Right kidney (tissue), 1 donor: ENCODE measurements at regions not wholly inside any gene's neighbourhood (a gene's known extent, or its start where the extent isn't known, plus 50 kb on each side); places are given as distances from the start of the nearest gene placed in this dataset.

Experiments used
- DNase-seq: peaks from one replicate; pipeline ENCODE4 v3.0.0-alpha.2; 2016

DNA sequence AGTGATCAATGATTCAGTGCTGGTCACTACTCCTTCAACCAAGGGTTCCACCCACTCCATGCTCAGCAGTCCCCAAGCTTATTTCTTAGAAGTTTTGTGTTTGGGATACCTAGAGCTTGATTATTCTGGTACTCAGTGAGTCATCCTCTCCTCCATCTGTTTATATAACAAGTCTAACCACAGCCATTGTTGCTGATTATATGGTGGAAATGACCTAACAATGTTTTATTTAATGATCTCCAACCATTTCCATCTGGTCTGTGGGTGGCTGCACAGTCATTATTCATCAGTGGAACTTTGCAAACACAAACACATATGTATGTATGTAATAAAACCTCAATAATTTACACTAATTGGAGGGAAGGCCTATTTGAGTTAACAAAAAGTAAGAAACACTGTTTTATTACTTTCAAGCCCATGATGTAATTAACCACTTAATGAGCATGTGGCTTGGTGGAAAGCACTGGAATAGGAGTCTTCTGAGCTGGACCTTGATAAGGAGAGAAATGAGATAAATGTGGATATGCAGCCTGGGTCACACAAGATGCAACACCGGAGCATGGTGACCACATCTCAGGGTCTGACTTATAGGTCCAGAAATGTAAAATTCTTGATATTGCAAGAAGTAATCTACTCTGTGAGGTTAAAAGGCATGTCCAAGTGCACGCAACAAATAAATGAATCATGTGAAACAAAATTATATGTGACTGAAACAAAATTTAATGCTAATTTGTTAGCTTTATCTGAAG, 99.0 kb upstream of the WLS start:
- DNase-seq, result no peak

DNA sequence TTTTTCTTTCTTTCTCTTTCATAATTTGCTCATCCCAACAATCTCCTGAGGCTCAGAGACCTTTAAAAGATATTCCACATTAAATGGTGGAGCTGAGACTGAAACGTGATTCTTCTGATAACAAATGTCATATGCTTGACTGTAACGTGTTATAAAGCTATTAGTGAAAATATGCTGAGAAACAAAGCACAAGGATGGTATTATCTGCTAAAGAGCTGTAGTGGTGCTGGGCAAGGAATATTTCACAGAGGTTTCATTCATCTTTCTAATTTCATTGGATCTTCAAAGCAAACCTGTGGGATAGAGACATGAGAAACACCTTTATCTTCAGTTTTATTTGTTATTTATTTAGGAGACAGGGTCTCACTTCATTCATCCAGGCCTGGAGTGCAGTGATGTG, 98.1 kb upstream of the WLS start:
- DNase-seq, result no peak

DNA sequence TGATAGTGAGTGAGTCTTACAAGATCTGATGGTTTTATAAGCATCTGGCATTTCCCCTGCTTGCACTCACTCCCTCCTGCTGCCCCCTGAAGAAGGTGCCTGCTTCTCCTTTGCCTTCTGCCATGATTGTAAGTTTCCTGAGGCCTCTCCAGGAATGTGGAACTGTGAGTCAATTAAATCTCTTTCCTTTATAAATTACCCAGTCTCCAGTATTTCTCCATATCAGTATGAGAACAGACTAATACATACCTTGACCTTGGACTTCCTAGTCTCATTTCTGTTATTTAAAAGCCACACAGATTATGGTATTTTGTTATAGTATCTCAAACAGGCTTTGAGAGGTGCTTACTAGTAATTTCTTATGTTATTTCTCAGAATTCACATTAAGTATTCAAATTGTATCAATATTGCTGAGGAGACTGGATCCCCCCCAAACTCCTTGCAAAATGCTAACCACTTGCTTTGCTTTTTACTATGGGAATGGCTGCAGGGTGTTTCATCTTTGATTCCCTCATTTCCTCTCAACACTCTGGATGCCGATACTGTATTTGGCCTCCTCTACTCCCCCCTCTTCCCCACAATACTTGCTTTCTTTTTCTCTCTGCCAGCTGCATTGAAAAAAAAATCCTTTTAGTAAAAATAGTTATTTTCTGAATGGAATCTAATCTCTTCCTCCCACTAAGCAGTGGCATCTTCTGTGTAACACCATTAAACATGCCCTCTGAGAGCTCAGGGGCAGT, 96.9 kb upstream of the WLS start:
- DNase-seq, result no peak

DNA sequence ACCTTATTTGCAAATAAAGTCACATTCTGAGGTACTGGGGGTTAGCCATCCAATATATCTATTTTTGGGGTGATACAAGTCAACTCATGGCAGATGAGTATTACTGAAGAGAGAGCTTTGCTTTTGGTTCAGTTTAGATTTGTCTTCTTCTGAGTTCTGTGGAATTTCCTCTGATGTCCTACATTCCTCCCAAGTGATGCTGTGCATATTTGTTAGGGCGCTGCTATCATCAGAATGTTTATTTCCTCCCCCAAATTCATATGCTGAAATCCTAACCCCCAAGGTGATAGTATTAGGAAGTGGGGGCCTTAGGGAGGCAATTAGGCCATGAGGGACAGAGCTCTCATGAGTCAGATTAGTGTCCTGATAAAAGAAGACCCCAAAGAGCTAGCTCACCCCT, 96.2 kb upstream of the WLS start:
- DNase-seq, result no peak

DNA sequence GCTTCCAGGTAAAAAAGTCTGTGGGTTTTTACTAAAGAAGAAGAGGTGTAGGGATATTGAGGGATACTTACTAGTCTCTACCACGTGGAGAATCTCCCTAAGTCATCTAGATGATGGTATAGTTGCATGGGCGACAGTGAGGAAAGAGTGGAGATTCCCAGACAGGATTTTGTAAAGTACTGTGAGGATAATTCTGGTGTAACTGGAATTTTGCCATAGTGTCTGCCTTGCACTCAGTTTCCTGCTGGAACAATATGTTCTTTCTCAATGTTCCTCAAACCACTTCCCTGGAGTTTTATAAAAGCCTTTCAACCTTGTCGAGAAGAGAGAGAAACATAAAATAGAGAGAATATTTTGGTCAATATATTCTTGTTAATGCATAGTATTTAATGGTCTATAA, 95.1 kb upstream of the WLS start:
- DNase-seq, result no peak

DNA sequence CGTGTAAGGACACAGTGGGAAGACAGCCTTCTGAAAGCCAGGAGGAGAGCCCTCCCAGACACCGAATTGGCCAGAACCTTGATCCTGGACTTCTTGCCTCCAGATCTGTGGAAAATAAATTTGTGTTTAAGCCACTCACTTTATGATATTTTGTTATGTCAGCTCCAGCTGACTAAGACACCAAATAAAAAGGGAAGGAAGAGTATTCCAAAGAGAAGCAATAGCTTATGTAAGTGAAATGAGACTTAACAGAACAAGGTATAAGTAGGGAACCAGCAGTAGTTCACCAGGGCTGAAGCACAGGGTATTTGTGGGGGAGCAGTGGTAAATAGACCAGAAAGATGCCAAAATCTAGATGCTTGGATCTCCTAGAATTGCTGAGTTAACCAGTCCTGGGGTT, 94.2 kb upstream of the WLS start:
- DNase-seq, result no peak

DNA sequence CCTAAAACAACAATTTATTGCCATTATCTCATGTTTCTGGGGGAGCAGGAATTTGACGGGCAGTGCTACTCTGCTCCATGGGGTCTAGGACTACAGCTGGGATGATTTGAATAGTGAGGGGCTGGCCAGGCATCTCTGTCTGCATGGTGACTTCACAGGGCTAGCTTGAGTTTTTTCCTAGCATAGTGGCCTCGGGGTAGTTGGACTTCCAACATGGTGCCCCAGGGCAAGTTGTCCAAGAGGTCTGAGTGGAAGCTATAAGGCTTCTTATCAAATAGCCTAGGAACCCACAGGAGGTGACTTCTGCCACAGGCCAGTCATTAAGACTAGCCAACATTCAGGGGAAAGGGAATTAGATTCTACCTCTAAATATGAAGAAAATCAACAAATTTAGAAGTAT, 92.0 kb upstream of the WLS start:
- DNase-seq, result no peak

DNA sequence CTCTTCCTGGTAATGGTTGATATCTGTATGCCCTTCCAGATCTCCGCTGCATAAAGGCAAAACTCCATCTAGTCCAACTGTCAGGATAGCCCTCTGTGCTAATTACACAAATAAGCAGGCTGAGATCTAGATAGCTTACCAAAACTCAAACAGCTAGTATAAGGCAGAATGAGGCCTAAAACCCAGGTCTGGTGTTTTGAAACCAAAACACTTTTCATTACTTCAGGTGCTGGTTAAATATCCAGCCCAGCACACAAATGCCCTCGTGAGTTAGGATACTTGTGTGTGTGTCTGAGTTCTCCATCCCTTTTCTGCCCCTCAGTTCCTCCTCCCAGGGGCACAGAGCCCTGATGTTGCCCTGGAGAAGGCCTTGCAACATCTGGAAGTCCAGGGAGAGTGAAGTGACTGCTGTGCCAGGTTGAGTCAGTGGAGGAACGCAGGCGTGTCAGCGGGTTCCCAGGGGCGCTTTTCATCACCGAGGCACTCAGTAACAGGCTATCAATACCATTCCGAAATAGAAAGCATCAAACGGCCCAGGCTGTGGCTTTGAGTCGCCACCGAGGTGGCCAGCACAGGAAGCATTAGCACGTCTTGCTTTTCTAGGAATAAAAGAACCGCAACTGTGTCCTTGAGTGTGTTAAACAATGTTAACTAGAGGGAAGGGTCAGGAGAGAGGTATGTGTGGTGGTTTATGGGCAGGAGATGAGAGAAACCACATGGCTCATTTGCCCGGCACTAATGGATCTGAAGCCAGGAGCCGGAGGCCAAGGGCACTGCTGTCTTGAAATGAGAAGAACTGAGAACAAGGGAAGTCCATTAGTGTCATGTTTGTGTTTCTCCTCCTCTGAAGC, 90.7 kb upstream of the WLS start:
- peak; percentile 23 for DNase-seq

DNA sequence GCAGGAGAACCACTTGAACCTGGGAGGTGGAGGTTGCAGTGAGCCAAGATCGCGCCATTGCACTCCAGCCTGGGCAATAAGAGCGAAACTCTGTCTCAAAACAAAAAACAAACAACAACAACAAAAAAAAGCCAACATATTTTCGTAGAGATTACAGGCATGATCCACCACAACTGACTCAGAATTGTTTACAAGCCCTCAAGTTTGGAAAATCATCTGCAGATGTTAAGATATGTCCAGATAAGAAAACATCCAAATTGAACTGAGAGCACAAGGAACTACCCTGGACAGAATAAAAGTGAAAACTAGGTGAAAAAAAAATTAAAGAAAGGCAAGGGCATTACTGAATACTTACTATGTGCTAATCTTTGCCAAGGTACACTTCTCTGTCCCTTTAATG, 89.8 kb upstream of the WLS start:
- DNase-seq, result no peak

DNA sequence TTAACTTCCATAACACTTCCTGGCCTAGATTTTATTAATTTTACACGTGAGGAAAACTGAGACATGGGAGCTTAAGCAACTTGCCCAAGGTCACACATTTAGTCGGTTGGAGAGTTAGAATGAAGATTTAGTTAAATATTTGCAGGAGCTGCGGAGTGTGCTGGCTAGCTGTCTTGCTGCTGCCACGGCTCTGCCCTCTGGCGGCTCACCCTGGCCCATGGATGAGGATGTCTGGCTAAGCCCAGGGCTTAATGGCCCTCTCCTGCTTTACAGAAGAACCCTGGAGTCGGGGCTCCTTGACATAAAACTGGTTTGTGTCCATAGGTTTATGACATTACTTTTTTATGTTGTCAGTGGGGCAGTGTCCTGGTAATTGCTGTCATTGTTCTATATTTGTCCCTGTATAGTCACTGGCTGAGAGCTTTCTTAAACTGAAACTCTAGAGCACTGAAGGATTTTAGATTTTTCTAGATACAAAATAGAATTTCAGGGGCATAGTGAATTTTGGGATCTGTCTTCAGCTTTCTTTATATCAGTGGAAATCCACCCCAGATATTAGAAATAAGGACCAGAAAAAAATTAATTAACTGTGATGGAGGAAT, 88.9 kb upstream of the WLS start:
- DNase-seq, result peak; percentile 33

DNA sequence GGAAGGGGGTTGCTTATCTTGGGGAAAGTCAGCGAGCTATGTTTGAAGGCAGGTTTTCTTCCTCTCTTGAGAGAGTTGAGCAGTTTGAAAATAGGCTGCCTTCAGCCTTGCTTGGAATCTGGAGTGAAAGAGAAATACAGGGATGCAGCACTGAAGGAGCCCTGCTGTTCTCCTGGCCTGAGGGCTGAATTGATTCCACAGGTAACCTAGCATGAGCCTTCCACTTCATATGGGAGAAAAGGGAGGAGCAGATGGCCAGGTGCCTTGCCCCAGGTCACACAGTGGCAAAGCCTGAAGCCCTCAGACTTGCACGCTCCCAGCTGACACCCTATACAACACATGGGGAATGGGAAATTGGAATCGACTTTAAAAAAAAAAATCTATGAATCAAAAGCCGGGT, 88.0 kb upstream of the WLS start:
- no peak for DNase-seq

DNA sequence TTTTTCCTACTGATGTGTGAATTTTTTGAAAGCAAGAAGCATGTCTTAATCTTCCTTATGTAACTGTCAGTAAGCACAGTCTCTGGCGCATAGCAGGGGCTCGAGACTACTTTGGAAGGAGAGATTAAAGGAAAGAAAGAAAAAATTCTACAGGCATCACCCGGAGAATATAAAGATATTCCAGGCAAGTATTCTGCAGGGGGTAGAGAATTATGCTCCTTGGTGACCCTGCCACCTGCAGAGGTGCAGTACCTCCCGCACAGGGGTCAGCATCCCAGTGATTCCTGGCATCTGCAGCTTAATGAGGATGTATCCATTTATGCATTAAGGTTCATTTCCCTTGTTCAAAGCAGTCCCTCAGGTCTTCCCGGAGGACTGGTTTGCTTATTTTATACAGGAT, 87.6 kb upstream of the WLS start:
- no peak for DNase-seq

DNA sequence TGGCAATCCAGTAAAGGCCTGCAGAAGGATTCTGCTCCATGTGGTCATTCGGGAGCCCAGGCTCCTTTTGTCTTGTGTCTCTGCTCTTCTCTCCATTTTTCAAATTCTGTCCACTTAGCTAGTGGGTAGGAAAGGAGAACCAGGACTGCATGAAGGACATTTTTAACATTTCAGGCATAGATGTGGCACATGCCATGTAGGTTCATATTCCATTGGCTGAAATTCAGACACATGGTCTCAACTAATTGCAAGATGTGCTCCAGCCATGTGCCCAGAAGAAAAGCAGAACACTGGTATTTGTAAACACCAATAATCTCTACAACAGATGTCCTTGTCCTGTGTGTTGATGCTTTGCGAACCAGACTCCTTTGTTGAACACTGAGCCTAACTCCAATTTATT, 85.2 kb upstream of the WLS start:
- no peak for DNase-seq

DNA sequence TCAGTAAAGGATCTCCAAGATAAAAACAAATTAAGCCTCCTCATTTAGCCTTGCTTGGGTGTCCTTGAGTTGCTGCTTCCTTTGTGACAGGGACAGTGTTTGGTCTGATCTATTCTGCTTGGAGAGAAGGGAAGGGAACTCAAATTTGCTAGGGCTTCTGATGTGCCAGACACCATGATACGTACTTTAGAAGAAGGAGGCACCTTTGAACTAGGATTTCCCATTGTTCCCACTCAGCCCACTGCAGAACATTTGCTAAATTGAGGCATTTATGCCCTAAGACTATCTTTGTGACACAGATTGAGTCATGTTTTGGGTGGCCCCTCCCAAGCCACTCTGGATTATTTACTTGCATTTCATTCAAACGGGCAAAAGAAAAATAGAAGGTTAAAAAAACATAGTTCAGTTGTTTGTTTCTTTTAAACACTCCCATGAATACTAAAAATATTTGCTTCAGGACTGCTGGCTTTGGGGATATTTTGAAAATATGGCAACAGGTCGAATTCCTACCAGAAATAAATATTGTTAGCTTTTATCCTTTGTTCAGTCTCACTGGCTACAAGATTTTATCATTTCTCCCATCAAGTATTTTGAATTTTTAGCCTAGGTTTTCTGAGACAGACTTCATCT, 81.9 kb upstream of the WLS start:
- no peak for DNase-seq

DNA sequence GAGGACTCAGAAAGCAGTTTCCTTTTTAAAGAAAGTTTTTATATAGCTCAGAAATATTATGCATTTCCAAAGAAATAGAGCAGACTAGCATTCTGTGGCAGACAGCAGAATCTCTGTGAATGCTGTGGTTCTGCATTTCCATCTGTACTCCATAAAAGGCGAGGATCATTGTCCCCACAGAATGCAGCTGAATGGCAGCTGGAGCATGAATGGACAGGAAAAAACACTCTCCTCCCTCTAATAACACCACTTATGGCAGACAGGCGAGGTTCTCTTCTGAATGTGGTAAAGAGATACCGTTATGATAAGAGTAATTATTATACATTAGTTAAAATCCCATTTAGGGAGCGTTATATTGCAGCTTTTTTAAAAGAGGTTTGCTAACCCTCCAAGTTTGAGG, 81.4 kb upstream of the WLS start:
- no peak for DNase-seq

DNA sequence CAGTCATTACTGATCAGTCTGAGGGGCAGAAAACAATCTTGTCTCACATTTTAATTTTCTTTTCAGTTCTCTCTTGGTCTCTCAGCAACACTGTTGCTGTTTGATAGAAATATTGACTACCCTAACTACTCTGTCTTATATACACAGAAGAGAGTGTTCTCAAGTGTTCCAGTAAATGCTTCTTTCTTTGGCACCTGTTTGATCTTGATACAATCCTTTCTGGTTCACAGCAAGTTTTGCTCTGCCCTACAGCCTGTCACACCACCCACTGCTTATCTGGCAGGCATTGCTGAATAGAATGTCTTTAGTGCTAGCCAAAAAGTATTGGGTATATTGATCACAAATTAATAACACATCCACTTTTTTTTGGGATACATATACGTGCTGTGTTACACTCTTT, 75.7 kb upstream of the WLS start:
- no peak for DNase-seq

DNA sequence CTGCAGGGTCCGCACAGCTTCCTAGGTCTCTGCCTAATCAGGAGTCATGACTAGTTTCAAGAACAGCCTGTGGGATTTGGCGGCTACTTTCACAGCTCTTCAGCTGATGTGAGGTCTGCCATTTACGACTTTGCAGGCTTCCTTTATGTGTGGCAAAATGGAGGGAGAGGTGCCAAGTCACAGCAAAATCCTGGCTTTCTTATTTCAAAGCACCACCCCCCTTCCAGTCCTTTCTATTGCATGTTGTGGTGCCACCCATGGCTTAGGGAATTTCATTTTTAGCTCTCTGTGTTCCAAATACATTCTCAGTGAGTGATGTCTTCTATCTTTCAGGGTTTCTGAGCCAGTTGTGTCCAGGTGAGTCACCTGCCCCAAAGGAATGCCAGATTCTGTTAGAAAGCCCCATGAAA, 75.1 kb upstream of the WLS start:
- peak; percentile 9 for DNase-seq

DNA sequence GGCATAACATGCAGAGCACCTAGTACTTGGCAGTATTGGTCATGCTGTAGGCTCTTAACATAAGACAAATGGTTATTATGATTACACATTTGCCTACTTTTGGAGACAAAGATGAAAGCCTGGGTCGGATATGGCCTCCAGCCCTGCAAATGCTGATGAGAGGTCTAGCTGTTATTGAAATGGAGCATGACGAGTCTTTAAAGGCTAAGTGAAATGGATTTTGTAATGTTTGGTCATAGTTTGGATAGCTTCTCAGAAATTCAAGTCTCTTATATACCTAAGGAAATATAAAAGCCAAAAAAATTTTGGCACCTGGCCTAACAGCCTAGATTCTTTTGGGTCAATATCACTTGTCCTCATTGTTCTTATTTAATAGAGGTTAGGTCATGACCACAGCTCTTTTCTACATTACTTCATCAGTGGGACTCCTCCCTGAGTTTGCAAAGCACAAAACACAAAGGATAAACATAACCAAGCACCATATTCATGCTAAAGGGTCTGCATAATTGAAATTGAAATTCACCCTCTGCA, 69.2 kb upstream of the WLS start:
- no peak for DNase-seq

DNA sequence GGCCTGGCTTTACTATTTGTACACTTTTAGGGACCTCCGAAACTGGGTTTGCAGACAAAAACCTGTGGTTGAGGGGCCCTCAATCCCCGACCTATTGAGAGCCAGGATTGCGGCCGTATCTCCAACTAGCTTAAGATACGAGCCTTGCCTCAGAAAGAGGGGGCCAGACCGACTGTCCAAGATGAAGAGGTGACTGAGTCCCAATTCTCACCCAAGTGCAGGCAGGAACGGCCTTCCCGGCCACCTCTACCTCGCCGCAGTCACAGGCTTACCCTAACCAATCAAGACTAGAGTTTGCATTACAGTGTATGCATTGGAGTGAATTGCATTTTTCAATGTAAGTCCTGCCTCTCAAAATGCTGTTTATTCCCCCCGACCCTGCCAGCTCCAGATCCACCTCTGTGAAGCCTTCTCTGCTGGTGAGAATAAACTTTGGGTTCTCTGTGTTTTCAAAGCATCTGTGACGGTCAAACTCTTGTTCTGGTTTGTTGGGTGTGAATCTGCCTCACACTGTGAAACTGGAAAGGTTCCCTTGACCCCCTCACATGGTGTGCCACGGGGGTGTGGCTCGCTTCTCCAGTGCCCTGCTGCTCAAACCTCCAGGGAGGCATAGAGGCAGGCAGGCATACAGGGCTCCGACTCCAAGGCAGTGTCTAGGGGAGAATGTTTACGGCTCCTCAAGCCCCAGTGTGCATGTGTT, 62.2 kb upstream of the WLS start:
- DNase-seq, result no peak

DNA sequence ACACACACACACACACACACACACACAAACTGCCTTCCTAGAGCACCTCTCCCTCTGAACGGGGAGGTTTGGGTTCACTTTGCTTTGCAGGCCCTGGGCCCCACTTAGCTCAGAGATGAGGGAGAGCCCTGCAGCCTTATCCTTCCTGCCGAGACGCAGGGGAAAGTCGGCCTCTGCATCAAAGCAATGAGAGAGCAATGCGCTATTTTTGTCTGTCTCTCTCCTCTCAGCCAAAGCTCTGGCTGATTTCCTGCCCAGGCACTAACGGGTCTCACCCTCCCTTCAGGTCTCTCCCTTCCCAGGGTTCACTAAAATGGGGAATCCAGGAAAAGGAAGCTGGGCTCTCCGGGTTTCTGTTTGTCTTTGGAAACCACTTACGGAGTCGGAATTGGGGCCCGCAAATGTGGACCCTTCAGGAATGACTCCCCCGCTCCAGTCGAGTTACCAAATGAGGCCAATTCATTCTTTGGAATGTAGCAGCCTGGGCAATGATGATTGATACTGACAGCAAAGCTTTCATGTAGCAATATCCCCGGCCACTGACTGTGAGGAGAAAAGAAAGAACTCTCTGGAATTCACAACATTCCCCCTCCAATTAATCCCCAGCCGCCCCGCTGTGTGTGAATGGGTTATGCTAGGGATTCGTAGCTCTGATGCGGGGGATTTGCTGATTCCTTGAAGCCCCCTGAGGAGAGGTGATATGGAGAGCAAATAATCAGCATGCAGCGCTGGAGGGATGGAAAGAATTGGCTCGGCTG, 61.5 kb upstream of the WLS start:
- peak; percentile 52 for DNase-seq

DNA sequence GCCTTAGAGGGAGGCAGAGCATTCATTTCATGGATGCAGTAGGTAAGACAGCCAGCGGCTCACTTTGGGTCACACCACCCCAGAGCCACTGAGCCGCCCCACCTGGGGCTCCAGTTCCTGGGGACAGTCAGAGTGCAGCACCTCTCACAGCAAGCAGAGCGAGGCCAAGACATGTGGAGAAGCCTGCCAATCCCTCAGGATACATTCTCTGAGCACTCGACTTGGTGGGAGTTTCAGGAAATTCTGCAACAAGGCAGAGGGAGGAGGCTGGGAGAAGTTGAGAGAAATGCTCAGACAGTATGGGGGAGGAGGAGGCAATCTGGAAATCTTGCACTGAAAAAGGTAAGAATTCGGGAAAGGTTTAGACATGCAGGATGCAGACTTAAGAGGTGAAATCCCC, 60.8 kb upstream of the WLS start:
- peak; percentile 42 for DNase-seq
